ENCODE measurements at regions not wholly inside any gene's neighbourhood (a gene's known extent, or its start where the extent isn't known, plus 50 kb on each side); places are given as distances from the start of the nearest gene placed in this dataset.

DNA sequence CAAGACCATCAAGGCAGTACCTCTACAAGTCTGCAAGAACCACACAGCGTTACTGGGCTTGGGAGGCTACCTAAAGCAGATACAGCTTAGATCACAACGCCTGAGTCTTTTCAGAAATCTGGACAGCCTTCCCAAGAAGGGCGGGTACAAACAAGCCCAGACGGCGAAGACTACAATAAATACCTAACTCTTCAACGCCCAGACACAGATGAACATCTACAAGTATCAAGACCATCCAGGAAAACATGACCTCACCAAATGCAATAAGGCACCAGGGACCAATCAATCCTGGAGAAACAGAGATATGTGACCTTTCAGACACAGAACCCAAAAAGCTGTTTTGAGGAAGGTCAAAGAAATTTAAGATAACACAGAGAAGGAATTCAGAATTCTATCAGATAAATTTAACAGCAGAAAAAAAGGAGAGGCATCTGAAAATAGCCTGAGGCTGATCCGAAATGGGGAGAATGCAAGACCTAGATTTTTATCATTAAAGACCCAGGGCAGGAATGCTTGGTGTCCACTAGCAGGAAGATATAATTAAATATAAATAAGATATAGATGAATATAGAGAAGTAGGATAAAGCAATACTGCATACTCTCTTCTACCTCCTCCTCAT, 131.7 kb upstream of the COL21A1 start:
- Histone ChIP-seq H3K27me3 (no peaks in the 10 kb centered on the region), H3K4me3 (no peak overlapping the region), H3K4me1 (peaks cover 0 to 6% (median 3%) of the 10 kb centered on the region in 3 donors), H3K9me3 (no peaks in the 10 kb centered on the region), H3K27ac (no peak overlapping the region), H3K36me3 (no peaks in the 10 kb centered on the region)
- intact Hi-C loops (cut with DNase I) = no loop called here
- ATAC-seq (no peak), DNase-seq (no peak), FAIRE-seq (no peak)
- no peak for TF ChIP-seq CTCF (IDR thresholded peaks at IDR 0.05)
- 86 to 89% methylated on average over 7 of the region's 7 CpGs for WGBS, 2 donors

GRCh38 chr6:56378507-56378906, 131.1 kb upstream of the COL21A1 start:
- ATAC-seq = no peak
- Histone ChIP-seq H3K27ac (no peak overlapping the region), H3K27me3 (no peaks in the 10 kb centered on the region), H3K9me3 (no peaks in the 10 kb centered on the region), H3K4me1 (peaks cover 0 to 6% (median 3%) of the 10 kb centered on the region in 3 donors), H3K36me3 (no peaks in the 10 kb centered on the region), H3K4me3 (no peak overlapping the region)
- no peak for DNase-seq
- FAIRE-seq = no peak
- TF ChIP-seq CTCF (IDR thresholded peaks at IDR 0.05) = no peak
- 91 to 97% methylated on average over 4 of the region's 4 CpGs for WGBS, 2 donors
- intact Hi-C loops (cut with DNase I) = no loop called here

GRCh38 chr6:56377295-56377694, 129.9 kb upstream of the COL21A1 start:
- FAIRE-seq = no peak
- Histone ChIP-seq H3K9me3 (no peaks in the 10 kb centered on the region), H3K27me3 (no peaks in the 10 kb centered on the region), H3K4me3 (no peak overlapping the region), H3K4me1 (peaks cover 0 to 6% (median 5%) of the 10 kb centered on the region in 3 donors), H3K36me3 (no peaks in the 10 kb centered on the region), H3K27ac (no peak overlapping the region)
- intact Hi-C loops (cut with DNase I) = no loop called here
- DNase-seq = no peak
- ATAC-seq = no peak
- 84 to 97% methylated on average over 2 of the region's 2 CpGs for WGBS, 2 donors
- TF ChIP-seq CTCF (IDR thresholded peaks at IDR 0.05) = no peak

DNA sequence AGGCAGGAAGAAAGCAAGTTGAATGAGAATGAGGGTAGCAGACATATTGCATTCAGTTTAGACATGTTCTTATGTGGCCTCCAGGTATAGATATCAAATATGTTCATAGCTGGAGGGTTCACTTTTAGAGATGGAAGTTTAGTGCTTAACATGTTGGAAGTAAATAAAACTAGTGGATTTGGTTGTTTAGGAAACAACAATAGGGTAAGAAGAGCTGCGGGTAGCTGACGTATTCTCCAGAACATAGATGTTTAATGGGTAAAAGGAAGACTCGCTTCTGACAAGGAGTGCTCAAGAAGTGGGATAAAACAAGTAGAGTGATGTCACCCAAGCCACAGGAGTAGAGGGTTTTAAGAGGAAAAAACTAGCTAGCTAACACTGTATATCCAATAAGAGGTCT, 128.4 kb upstream of the COL21A1 start:
- H3K27ac ChIP-seq = no peak overlapping the region
- no peak overlapping the region for H3K4me3 ChIP-seq
- no peaks in the 10 kb centered on the region for H3K9me3 ChIP-seq
- H3K4me1 ChIP-seq = peaks cover 0 to 15% (median under 1%) of the 10 kb centered on the region in 3 donors
- 83 to 90% methylated on average over 3 of the region's 3 CpGs for WGBS, 2 donors
- TF ChIP-seq CTCF (IDR thresholded peaks at IDR 0.05) = no peak
- H3K27me3 ChIP-seq = no peaks in the 10 kb centered on the region
- no peaks in the 10 kb centered on the region for H3K36me3 ChIP-seq
- ATAC-seq (no peak), DNase-seq (no peak), FAIRE-seq (no peak)
- intact Hi-C loops (cut with DNase I) = no loop called here

DNA sequence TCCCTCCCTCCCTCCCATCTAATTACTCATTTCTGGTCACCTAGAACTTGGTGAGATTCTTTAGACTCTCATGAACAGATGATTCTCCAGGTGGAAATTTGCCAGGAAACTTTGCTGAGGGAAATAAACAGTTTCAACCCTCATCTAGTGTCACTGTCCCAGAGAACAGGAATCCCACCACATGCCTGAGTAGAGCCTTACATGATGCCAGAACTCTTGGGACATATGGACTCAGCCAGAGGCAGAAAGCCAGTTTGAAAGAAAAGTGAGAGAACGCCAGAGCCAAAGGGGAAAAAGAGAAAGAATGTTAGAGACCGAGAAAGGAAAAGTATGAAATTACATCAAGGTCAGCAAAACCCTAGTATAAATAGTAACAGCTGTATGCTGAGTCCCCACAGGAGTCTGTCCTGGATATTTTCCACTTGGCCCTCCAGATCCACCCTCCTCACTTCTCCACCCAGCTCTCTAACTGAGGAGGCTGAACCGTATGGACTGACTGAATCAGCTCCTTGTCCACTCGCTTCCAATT, 127.5 kb upstream of the COL21A1 start:
- DNase-seq (no peak), ATAC-seq (peak in 3 of 4 donors; percentile 24 to 41 (median 32)), FAIRE-seq (no peak)
- H3K27me3 ChIP-seq = no peaks in the 10 kb centered on the region
- peaks cover 0 to 24% (median 6%) of the 10 kb centered on the region in 3 donors for H3K4me1 ChIP-seq
- no peaks in the 10 kb centered on the region for H3K36me3 ChIP-seq
- 70 to 71% methylated on average over 4 of the region's 4 CpGs for WGBS, 2 donors
- H3K9me3 ChIP-seq = no peaks in the 10 kb centered on the region
- TF ChIP-seq CTCF (IDR thresholded peaks at IDR 0.05) = no peak
- H3K27ac ChIP-seq = no peak overlapping the region
- intact Hi-C loops (cut with DNase I) = no loop called here
- no peak overlapping the region for H3K4me3 ChIP-seq
